Fibroblast of skin of right biceps (primary cell): ENCODE measurements at regions not wholly inside any gene's neighbourhood (a gene's known extent, or its start where the extent isn't known, plus 50 kb on each side); places are given as distances from the start of the nearest gene placed in this dataset.

ENCODE experiments used
- DNase-seq: peaks from one replicate; pipeline ENCODE4 v3.0.0-alpha.2; 2013

DNA sequence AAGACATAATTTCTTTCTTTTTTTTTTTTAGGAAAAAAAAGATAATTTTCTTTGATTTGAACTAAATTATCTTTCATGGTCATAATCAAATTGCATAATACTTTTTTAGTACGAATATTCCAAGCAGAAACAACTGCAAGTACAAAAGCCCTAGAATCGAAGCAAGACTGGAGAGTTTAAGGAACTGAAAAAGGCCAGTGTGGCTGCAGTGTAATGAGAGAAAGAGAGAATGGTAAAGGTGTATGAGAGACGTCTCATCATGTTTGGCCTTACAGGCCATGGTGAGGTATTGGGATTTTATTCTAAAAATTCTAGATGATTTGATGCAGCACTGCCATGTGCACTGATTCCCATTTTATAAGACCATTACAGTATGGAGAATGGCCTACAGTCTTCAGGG lies 180.9 kb downstream of the SUCNR1 start:
- DNase-seq, result no peak

DNA sequence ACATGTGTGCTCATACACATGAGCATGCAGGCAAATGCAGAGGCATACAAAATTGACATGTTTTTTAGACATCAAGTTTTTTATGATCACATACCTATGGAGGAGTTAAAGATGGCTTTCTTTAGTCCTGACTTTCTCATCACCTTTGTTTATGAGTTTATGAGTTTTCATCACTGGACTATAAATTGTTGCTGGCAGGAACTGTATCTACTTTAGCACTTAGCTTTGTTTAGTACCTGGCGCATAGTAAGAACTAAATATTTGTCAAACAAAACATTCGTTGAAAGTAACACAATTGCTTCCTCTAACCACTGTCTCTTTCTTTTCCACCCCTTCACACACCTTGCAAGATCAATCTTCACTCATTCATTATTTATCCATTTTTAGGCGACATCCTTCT lies 182.6 kb downstream of the SUCNR1 start:
- no peak for DNase-seq

DNA sequence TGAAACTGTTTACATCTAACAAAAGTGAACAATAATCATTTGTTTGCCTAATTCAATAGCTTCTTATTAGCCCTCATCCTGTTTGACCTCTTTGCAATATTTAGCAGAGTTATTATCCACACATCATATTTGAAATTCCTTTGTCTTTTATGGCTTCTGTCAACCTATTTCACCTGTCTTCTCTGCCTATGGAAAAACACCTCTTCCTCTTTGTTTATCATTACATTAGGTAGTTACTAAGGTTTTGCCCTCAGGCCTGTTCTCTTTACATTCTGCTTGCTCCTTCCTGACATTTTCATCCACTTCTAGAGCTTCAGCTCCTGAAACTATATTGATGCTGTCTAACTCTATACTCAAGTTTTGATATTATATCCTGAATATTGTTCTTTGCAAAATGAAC lies 183.0 kb downstream of the SUCNR1 start:
- no peak for DNase-seq

DNA sequence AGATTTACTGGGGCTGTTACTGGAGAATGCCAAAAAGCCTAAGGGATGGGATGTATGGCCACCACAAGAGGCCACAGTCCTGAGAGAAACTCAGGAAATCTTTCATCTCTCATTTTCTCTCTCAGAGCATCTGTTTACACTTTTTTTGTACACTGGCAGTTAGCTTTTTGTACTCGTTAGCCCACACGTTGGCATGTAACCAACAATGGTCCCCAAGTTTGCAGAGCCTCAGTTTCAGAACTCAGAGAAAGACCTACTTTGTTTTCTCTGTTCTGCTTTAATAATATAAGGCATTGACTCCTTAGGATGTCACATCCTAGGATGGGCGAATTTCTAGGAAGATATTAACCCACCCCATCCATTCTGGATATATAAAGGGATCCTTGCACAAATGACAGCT lies 183.5 kb downstream of the SUCNR1 start:
- DNase-seq, result no peak

DNA sequence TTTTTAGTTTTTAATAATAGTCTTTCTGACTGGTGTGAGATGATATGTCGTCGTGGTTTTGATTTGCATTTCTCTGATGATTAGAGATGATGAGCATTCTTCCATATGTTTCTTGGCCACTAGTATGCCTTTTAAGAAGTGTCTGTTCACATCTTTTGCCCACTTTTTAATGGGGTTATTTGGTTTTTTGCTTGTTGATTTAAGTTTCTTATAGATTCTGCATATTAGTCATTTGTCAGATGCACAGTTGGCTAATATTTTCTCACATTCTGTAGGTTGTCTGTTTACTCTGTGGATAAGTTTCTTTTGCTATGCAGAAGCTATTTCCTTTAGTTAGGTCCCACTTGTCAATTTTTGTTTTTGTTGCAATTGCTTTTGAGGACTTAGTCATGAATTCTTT lies 185.4 kb downstream of the SUCNR1 start:
- DNase-seq, result peak; percentile 73

DNA sequence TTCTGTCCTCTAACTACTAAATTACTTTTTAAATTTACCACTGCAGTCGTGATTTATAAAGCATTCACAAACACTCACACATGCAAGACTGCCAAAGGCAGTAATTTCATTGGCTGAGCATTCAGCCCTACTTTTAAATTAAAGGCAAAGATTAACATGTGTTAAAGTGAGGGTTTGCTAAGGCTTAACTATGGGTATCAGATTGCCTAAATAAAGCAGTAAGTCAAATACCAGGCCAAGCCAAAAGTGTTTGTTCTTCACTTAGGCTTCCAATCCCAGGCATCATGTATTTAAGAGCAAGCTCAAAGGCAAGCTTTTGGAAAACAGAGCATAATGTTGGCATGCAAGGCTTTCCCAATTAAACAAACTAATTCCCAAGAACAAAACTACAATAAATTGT lies 187.3 kb downstream of the SUCNR1 start:
- DNase-seq, result no peak

DNA sequence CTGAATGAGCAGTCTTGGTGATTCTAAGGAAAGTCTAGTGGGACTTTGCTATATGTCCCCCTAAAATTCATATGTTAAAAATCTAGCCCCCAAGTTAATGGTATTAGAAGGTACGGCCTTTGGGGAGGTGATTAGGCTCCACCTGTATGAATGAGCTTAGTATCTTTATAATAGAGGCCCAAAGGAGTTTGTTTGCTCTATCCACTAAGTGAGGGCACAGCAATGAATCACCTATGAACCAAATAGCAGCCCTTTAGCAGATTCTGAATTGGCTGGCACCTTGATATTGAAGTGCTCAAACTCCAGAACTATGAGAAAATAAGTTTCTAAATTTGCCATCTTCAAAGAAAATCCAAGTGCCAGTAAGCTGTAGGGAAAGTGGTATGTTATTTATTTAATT lies 187.9 kb downstream of the SUCNR1 start:
- DNase-seq, result no peak

DNA sequence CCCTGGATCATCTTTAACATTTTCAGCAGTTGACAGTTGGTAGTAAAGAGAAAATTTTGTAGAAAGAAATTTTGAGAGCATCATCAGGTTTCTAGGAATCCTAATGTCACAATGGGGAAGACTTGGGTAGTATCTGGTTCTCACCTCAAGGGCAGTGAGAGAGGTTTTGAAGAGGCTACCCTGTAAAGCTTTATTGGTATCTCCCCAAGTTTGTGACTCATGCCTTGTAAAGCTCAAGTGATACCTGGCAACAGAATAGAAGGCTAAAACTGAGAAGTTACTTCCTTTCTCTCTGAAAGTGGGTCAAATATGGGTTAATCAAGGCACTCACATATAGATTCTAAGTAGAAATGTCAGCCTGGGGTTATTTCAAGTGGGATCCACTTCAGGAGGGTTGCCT lies 196.4 kb downstream of the SUCNR1 start:
- DNase-seq, result peak; percentile 21

DNA sequence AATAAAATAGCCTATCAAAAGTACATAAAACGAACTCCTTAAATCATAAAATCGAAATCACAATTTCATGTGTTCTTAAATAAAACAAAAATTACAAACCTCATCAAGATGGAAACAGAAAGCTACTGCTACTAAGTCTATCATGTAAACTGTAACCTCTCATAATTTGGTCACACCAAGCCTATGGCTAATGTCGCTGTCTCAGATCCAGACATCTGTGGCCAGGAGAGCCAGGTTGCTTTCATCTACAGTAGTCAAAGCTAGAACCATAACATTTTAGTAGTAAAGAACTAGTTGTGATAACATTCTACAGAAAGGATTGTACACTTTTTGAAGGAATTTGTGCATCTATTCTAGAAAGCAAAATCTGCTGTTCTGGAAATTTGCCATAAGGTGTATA lies 197.4 kb upstream of the MBNL1 start:
- DNase-seq, result no peak

DNA sequence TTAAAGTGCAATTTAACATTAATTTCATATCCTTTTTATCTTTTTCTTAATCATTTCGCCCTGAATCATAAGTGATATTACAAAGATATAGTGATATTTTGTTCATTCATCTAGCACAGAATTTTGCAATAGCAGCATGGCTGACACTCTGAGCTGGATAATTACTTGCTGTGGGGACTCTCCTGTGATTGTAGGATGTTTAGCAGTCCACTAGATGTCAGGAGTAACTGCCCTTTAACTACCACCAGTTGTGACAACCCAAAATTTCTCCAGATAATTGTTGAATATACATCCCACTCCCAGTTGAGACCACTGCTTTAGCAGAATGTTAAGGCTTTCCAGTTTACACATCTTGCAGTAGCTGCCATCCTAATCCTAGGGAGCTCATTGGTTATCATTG lies 196.8 kb upstream of the MBNL1 start:
- DNase-seq, result peak; percentile 63

DNA sequence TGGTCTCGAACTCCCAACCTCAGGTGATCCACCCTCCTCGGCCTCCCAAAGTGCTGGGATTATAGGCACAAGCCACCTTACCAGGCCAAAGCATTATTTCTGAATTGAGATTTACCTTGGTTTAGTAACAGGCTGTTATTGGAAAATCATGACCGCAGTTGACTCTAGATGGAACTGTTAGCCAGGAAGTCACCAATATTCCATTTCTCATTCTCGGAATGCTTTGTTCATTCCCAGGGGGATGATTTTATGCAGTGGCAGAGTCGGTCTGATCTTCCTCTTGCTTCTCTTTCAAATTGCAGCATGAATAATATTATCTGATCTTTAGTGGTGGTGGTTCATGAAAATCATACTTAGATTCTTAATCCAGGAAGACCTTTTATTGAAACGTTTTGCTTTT lies 195.5 kb upstream of the MBNL1 start:
- peak; percentile 79 for DNase-seq

DNA sequence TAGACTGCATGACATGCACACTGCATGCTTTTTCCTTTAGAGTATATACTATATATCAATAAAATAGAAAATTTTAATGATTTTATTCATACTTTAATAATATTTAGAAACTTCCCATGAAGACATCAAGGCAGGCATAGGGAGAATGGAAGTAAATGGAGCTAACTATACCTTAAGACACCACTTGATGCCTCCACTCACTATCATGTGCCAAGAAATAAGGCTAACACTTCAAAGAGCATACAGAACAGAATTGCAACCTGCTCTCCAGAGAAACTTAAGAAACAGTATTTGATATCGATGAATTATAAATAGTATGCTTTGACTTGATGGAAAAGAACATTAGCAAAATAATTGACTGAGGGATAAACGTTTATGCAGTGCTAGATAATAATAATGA lies 192.6 kb upstream of the MBNL1 start:
- peak; percentile 35 for DNase-seq

DNA sequence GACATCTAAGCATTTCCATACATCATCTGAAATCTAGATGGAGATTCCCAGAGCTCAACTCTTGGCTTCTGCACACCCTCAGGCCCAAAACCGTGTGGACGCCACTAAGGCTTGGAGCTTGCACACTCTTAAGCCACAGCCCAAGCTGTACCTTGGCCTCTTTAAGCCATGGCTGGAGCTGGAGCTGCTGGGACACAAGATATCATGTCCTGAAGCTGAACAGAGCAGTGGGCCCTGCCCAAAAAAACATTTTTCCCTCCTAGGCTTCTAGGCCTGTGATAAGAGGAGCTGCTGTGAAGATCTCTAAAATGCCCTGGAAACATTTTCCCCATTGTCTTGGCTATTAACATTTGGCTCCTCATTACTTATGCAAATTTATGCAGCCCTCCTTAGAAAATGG lies 188.7 kb upstream of the MBNL1 start:
- no peak for DNase-seq

DNA sequence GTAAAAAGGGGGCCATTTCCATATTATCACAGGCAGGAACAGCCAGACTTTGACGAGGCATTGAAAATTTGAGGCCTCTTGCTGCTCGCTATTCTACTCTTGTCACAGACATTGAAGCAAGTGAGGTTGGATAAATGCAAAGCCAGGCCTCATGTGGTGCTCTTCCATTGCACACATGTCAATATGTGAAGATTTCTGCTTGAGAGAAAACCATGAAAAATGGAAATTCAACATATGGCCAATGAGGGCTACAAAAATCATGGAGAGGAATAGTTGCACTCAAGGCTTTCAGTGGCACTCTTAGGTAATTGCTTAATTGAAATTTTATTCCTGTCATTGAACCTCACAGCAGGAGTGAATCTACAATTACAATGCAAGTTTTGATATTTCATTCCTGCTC lies 185.6 kb upstream of the MBNL1 start:
- DNase-seq, result no peak

DNA sequence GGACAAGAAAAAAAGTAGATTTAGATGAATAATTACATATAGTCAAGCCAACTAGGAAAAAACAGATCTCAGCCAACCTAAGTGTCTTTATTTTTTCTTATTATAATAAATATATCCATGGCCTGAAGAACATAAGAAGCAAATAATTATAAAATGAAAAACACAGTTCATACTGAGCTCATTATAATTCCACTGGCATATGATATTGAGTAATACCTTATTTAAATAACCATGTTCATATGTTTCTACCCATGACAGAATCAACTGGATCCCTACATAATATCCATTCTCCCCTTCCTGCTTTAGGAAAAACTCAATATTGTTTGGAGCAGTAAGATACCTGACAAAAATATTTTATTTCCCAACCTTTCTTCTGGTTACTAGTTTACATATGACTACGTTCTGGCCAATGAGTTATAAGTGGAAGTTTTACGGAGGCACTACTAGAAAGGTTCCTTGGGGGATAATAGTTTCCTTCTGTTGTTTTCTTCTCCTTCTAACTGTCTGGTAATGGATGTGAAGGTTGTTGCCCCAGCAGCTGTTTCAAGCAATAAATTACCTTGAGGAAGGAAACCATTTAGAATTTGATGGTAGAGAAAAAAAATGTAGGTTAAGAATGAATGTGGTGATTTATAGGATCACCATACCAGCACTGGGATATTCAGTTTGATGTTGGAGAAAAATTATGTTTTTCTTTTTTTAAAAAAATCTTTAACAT lies 184.1 kb upstream of the MBNL1 start:
- DNase-seq, result peak; percentile 4

DNA sequence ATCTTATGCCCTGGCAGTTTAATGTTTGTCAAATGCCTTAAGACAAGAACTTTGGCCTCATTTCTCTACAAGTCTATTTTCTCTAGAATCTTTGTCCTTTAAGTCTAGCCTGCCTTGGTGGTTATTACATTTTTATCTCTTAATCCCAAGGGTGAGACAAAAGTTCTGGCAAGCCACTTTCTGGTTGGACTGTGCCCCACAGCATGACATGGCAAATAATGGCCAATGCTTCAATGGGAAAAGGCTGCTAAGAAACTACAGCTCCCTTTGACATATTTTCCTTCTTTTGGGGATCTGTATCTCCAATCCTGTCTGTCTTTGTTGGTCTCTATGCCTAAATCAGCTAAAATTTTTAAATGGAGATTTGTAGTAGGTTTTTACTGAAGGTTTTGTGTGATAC lies 181.6 kb upstream of the MBNL1 start:
- no peak for DNase-seq

DNA sequence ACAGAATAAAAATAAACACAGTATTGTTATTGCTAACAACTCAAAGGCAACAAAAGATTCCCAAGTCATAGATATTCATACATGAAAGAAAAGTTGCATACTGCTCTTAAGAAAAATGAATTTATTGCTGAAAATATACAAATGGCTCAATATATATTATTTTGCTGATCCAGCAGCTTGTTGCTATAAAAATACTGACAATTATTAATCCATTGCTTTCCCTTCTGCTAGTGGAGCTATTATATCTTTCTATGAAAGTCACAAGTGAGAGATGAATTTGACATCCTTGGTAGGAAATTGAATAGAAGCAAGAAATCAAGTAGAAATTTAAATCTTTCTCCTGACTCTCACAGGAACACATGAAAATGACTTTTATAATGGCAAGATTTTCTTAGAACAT lies 179.2 kb upstream of the MBNL1 start:
- no peak for DNase-seq

DNA sequence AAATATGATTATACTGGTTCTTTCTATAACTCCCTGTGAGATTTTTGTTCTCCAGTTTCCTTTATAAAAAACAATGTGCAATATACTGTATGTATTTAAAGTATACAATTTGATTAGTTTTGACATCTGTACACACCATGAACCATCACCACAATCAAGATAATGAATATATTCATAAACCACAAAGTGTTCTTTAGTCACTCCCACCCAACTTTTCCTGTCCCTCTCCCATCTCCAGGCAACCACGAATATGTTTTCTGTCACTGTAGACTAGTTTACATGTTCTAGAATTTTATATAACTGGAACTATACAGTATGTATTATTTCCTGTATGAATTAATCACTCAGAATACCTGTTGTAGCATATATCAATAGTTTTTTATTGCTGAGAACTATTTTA lies 177.0 kb upstream of the MBNL1 start:
- DNase-seq, result no peak

DNA sequence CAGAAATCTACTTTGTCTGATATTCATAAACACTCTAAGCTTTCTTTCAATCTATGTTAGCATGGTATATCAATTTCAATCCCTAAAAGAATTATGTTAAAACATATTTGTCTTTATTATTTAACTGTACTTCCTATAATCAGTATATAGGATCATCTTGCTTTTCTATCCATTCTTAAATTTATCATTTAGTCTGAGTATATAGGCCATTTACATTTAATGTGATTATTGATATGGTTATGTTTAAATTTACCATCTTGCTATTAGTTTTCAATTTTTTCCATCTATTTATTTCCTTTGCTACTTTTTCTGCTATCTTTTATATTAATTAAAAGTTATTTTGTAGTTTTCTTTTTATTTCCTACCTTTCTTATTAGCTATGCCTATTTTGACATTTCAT lies 174.8 kb upstream of the MBNL1 start:
- DNase-seq, result no peak

DNA sequence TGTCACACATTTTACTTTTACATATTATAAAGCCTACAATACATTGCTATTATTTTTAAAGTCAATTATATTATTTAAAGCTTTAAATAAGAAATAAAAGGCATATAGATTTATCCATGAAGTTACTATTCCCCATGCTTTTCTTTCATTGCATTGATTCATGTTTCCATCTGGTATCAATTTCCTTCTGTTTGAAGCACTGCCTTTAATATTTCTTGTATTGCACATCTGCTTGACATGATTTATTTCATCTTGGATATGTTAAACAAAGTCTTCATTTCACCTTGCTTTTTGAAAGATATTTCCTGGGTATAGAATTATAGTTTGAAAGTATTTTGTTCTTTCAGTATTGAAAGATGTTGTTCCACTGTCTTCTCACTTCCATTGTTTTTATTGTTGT lies 174.3 kb upstream of the MBNL1 start:
- no peak for DNase-seq

DNA sequence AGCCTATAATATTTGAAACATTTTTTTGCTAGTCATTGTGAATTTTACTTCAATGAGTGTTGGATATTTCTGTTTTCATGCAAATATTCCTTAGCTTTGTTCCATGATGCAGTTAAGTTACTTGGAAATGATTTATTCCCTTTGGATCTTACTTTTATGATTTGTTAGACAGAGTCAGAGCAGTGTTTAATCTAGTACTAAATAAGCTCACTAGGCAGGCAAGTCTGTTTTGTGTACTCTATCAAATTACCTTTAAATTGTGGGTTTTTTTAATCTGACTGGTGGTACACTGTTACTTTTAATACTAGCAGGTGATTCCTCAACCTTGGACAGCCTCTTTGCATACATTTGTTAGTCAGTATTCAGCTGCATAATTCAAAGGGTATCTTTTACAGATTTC lies 173.3 kb upstream of the MBNL1 start:
- DNase-seq, result no peak

DNA sequence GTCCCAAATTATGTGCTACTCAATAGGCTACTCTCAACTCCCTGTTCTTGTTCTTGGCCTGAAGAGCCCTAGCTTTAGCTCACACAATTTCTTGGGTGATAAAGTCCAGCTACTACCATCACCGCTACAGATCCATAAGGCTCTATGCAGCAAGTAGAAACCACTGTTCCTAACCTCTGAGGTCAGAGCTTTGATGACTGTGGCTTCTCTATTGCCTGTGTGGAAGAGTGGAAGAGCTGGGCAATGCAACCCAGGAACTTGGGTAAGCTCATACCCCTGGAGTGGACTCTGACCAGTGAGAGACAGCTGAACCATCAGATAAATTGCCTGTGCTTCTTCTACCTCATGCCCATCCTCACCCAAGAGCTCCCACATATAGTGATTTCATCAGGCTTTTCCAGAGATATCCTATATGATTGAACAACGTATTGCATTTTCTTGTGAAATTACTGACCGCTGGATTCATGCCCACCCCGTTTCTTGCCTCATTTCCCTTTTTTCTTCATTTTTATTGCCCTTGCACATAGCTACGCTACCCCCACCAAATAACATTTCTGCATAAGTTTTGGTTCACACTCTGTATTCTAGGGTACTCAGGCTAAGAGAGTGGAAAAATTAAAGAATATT lies 172.3 kb upstream of the MBNL1 start:
- DNase-seq, result no peak

DNA sequence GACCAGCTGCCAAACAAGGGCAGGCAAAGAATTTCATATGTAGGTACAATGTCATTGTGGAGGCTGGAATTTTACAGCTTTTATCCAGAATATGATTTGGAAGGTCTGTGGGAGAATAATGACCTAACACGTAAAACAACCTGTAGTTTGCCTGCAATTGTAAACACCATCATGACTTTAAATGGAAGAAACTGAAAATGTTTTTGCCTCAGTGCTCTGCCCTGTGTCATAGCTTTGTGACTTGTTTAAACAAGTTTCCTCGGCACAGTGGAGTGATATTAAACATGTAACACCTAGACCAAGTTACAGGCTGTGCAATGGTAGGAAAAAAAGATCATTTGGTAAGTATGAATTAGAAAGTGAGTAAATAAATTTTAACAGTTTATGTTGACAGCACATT lies 171.6 kb upstream of the MBNL1 start:
- no peak for DNase-seq

DNA sequence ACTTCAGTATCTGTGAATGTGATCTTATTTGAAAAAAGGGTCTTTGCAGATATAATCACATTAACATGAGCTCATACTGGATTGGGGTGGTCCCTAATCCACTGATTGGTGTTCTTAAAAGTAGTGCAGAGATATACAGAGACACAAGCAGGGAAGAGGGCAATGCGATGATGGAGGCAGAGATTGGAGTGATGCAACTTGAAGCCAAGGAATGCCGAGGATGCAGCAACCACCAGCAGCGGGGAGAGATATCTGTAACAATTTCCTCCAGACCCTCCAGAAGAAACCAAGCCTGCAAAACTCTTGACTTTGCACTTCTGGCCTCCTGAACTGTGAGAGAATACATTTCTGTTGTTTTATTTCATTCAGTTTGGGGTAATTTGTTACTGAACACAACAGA lies 171.0 kb upstream of the MBNL1 start:
- peak; percentile 16 for DNase-seq

DNA sequence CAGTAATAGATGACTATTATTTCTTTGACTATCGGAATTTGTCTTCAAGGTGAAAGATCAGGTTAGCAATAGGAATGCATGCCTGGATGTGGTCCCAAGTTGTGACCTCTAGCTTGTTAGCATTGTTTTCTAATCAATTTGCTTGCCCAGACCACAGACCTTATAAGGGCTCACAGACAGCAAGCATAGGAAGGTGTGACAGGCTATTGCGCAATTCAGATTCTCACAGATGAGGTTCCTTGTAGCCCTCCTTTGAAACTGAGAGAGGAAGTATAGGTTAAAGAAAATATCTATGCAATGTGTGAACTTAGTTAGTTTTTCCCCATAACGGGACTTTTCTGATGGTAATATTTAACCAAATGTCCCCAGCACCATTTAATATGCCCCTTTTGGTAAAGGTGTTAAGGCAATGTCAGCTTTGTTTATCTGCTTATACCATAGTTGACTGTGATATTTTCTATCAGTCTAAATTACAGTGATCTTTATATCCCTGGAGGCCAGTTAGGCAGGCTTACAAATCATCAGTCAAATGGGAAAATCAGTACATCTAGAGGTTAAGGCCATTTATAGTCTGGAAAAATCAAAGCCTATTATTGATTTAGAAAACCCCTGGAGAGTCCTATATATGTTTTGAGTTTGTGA lies 168.1 kb upstream of the MBNL1 start:
- DNase-seq, result no peak
